B cell (primary cell): ENCODE measurements at regions not wholly inside any gene's neighbourhood (a gene's known extent, or its start where the extent isn't known, plus 50 kb on each side); places are given as distances from the start of the nearest gene placed in this dataset.

Experiments used
- EZH2 ChIP-seq: IDR thresholded peaks from 2 replicates; pipeline ENCODE4 v1.6.1; 2012; ENCODE audit warnings: borderline replicate concordance, low read depth, mild to moderate bottlenecking, moderate library complexity, low read length; ENCODE audit not compliant: insufficient read depth, poor library complexity, severe bottlenecking
- TF ChIP-seq, protein P1 (sequence below): fragments of 200-600 bp; IDR thresholded peaks from one replicate; pipeline ENCODE4 v1.8.0; 2022; ENCODE audit warnings: antibody characterized with exemption, mild to moderate bottlenecking

DNA sequence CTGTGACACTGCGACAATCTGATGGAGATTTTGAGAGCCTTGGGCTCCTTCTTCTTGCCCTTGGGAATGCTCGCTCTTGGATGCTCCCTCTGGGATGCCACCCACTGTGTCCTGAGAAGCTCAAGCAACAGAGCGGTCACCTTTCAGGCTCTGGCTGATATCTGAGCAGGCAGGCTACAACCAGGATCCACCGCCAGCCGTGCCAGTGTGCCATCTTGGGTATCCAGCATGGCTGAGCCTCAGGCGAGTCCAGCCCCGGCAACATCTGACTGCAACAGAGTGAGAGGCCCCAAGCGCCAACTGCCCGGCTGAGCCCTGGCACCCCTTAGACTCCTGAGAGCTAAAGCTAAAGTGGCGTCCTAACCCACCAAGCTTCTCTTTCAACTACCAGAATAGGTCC lies 202.1 kb downstream of the IRX2 start:
- TF ChIP-seq, protein P1, sequence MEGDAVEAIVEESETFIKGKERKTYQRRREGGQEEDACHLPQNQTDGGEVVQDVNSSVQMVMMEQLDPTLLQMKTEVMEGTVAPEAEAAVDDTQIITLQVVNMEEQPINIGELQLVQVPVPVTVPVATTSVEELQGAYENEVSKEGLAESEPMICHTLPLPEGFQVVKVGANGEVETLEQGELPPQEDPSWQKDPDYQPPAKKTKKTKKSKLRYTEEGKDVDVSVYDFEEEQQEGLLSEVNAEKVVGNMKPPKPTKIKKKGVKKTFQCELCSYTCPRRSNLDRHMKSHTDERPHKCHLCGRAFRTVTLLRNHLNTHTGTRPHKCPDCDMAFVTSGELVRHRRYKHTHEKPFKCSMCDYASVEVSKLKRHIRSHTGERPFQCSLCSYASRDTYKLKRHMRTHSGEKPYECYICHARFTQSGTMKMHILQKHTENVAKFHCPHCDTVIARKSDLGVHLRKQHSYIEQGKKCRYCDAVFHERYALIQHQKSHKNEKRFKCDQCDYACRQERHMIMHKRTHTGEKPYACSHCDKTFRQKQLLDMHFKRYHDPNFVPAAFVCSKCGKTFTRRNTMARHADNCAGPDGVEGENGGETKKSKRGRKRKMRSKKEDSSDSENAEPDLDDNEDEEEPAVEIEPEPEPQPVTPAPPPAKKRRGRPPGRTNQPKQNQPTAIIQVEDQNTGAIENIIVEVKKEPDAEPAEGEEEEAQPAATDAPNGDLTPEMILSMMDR, result no peak
- no peak for TF ChIP-seq EZH2
